Kasumi-1 (cell line): ENCODE measurements at regions not wholly inside any gene's neighbourhood (a gene's known extent, or its start where the extent isn't known, plus 50 kb on each side); places are given as distances from the start of the nearest gene placed in this dataset.
A peak's percentile ranks its signal among the peaks of the same experiment; 100 is the strongest.
"Not testable (repeated sequence)": the region's sequence is repeated elsewhere in the genome, so short reads cannot be mapped to it uniquely, and the experiment has no call there.

Experiments used
- DNase-seq, 2 experiments: peaks; one replicate each; lab custom pipeline; 2025; lab: John Stamatoyannopoulos, UW

GRCh38 chr6:85357651-85358050 is 92.2 kb upstream of the NT5E start:
- no peak for DNase-seq

- DNase-seq: not testable (repeated sequence)
Observed at GRCh38 chr6:85356743-85357142, 93.1 kb upstream of the NT5E start.

GRCh38 chr6:85355816-85356215 is 94.1 kb upstream of the NT5E start:
- DNase-seq: no peak

- DNase-seq: peak; percentile 83 to 87
Observed at GRCh38 chr6:85354761-85355618, 94.9 kb upstream of the NT5E start.

GRCh38 chr6:85353012-85353411 is 96.9 kb upstream of the NT5E start:
- DNase-seq: no peak

GRCh38 chr6:85348643-85349042 is 101.2 kb upstream of the NT5E start:
- no peak for DNase-seq

GRCh38 chr6:85347812-85348211 is 102.1 kb upstream of the NT5E start:
- DNase-seq: no peak

- DNase-seq: no peak
Observed at GRCh38 chr6:85346196-85346595, 103.7 kb upstream of the NT5E start.

- DNase-seq: no peak
Observed at GRCh38 chr6:85344996-85345395, 104.9 kb upstream of the NT5E start.

GRCh38 chr6:85343428-85343827 is 106.5 kb upstream of the NT5E start:
- peak; percentile 2 to 18 for DNase-seq

- DNase-seq: no peak
Observed at GRCh38 chr6:85329196-85329595, 120.7 kb upstream of the NT5E start.

- not testable (repeated sequence) for DNase-seq
Observed at GRCh38 chr6:85325811-85326210, 124.1 kb upstream of the NT5E start.

- peak; percentile 81 to 88 for DNase-seq
Observed at GRCh38 chr6:85323435-85324040, 126.3 kb upstream of the NT5E start.

GRCh38 chr6:85322446-85323105 is 127.3 kb upstream of the NT5E start:
- no peak for DNase-seq

GRCh38 chr6:85321906-85322305 is 128.0 kb upstream of the NT5E start:
- no peak for DNase-seq

- DNase-seq: no peak
Observed at GRCh38 chr6:85314586-85314985, 135.3 kb upstream of the NT5E start.

GRCh38 chr6:85300581-85300980 is 149.3 kb upstream of the NT5E start:
- DNase-seq: no peak

GRCh38 chr6:85298553-85298952 is 151.3 kb upstream of the NT5E start:
- DNase-seq: no peak

GRCh38 chr6:85291326-85291725 is 158.6 kb upstream of the NT5E start:
- DNase-seq: no peak

GRCh38 chr6:85287654-85288053 is 162.2 kb upstream of the NT5E start:
- DNase-seq: no peak

- DNase-seq: no peak
Observed at GRCh38 chr6:85287158-85287557, 162.7 kb upstream of the NT5E start.

- not testable (repeated sequence) for DNase-seq
Observed at GRCh38 chr6:85286507-85286906, 163.4 kb upstream of the NT5E start.

GRCh38 chr6:85285934-85286333 is 163.9 kb upstream of the NT5E start:
- no peak for DNase-seq
